HG03469 (cell line): ENCODE measurements at regions not wholly inside any gene's neighbourhood (a gene's known extent, or its start where the extent isn't known, plus 50 kb on each side); places are given as distances from the start of the nearest gene placed in this dataset.
A peak's percentile ranks its signal among the peaks of the same experiment; 100 is the strongest.
"Not testable (repeated sequence)": the region's sequence is repeated elsewhere in the genome, so short reads cannot be mapped to it uniquely, and the experiment has no call there.

Source experiments
- ATAC-seq: cut with Tn5 transposase; IDR thresholded peaks from one replicate; pipeline ENCODE4 v1.9.1; 2021; ENCODE audit warnings: mild to moderate bottlenecking, moderate library complexity, moderate number of reproducible peaks; ENCODE audit not compliant: unreplicated experiment

- ATAC-seq = no peak
Measured at GRCh38 chr4:153099391-153100140, 104.7 kb upstream of the TRIM2 start.

DNA sequence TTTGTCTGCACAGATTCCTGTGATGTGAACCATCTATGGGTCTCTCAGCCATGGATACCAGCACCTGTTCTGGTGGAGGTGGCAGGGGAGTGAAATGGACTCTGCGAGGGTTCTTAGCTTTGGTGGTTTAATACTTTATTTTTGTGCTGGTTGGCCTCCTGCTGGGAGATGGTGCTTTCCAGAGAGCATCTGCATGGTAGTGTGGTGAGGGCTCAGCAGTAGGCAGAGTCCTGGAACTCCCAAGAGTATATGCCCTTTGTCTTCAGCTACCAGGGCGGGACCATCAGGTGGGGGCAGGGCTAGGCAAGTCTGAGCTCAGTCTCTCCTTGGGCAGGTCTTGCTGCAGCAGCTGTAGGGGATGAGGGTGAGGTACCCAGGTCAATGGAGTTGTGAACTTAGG lies 97.5 kb upstream of the TRIM2 start:
- ATAC-seq = not testable (repeated sequence)

DNA sequence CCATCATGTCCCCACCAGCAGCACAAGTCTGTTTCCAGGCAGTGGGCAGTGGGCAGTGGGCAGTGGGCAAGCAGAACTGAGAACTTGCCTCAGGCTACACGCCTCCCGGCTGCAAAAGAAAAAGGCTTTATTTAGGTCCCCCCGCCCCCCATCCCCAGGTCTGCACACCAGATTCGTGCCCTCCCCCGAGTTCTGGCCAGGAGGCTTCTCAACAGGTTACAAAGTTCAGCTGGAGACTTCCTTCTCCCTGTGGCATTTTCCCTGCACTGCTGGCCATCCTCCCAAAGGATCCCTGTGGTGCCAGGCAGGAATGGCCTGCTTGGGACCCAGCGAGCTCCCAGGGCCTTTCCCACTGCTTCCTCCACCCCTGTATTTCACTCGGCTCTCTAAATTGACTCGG lies 97.0 kb upstream of the TRIM2 start:
- ATAC-seq = no peak

- no peak for ATAC-seq
Measured at GRCh38 chr4:153109296-153109849, 94.9 kb upstream of the TRIM2 start.

DNA sequence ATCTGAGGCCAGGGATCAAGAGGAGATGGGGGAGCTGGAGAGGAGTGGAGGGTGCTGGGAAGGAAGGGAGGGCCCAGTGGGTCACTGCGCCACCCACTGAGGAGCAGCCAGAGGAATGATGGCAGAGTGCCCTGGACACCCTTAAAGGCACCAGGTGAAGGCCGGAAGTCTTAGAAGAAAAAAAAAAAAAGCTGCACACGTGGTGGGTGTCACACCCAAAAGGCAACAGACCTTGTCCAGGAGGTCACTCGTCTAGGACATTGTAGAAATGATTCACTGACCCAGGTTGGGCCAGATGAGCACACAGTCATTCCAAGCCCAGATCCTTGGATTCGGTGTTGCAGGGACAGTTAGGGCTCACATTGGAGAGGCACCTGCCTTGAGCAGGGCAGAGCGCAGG lies 93.5 kb upstream of the TRIM2 start:
- no peak for ATAC-seq

GRCh38 chr4:153111426-153112040 lies 92.7 kb upstream of the TRIM2 start:
- no peak for ATAC-seq

DNA sequence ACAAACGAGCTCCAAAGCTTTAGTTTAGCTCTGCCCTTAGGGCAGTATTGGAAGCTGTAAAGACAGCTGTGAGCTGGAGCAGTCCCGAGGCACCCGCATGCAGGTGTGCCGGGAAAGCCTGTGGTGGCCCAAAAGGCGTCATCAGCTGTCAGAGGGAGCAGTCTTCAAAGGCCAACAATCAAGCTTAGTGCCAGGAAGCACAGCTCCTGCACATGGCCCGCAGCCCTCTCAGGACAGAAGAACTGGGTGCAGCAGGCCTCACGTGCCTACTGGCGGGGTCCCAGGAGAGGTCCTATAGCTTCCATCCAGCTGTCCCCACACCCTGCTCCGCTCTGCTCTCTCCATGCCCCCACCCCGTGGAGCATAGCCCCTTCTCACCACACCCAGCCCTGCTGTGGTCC lies 92.2 kb upstream of the TRIM2 start:
- no peak for ATAC-seq

- no peak for ATAC-seq
Measured at GRCh38 chr4:153113061-153113837, 91.0 kb upstream of the TRIM2 start.

- ATAC-seq = no peak
Measured at GRCh38 chr4:153113838-153114105, 90.5 kb upstream of the TRIM2 start.

DNA sequence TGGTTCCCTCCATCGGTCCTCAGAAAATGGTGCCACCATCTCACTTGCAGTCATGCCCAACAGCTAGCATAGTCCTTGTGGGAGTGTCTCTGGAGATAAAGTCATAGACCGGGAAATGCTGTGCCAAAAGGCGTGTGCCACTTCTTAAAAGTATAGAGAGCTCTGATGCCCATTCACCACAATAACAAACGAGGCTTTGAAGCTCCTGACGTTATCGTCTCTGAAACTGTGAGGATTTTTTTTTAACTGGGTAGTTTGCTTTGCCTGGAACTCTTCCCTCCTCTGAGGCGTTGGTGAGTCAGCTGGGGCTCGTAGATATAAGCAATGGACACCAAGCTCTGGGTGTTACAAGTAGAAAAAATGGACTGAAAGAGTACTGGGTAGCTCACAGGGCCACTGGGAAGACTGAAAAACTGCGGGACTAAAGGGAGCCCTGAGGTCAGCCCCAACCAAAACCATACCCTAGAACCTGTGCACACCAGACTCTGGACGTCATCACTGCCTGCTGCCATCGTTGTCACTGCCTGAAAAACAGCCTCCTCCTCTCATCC lies 89.4 kb upstream of the TRIM2 start:
- no peak for ATAC-seq

DNA sequence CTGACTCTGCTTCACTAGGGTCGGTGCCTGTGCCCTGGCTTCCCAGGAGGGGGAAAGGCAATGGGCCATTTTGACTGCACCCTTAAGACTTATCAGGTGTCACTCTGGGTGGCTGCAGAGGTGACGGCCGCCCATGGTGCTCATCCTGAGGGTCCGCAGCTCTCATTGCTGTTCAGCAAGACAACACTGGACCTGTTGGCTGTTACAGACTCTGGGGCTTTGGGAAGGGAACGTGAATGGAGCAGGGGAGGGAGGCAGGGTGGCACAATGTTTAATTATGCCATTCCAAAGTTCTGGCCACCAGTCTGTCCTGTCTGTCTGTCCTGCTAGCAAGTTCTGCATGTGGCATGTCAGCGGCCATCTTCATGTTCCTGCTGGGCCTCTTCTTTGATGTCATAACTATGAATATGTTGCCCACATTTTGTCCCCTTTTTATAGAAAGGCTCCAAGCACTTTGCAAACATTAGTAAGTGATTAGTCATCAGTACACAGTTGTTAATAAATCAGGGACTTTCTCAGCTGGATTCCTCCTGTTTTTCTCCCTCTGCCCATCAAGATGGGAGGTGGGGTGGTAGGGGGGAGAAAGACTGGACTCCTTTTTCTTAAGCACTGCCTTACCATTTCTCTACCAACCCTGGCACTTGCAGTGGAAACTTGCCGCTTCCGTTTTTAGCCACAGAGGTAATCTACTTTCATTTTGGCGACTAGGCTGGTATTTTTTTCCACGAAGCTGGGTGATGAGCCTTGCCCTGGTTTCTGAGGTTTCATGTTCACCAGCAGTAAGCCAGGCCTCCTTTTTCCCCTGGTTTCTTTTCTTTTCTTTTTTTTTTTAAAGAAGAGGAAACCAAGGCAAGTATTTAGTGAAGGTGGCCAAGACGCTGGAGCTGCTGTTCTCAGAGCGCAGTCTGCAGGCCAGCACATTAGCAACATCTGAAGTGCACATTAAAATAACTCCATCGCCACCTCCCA lies 88.6 kb upstream of the TRIM2 start:
- peak; percentile 62 for ATAC-seq

- no peak for ATAC-seq
Measured at GRCh38 chr4:153116291-153116680, 88.0 kb upstream of the TRIM2 start.

DNA sequence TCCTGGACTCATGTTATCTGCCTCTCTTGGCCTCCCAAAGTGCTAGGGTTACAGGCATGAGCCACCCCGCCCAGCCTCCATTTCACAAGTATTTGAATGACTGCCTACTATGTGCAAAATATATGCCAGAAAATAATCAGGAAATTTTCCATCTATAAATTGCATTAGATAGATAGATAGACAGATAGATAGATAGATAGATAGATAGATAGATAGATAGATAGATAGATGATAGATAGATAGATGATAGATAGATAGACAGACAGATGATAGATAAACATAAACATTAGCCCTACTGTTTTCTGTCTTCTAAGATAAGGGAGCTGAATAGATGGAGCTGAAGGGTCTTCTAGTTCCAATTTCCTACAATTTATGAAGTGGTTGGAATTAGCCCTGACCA lies 87.4 kb upstream of the TRIM2 start:
- ATAC-seq = no peak

- no peak for ATAC-seq
Measured at GRCh38 chr4:153117554-153117953, 86.7 kb upstream of the TRIM2 start.

DNA sequence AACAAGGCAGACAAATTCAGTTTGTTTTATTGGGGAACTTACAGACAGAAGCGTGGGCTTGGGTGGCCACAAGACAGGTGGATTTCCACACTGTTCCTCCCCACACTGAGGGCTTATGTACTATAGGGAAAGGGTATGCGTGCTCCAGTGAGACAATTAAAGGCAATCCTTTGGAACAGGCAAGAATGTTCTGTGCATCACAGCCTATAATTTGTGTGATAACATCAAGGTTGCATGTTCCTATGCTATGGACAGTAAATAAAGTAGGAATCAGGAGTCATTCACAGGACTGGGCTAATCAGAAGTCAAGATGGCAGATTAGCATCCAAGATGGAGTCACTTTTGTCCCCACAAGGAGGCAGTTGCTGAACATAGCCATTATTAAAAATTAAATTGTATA lies 84.6 kb upstream of the TRIM2 start:
- no peak for ATAC-seq

GRCh38 chr4:153120235-153120634 lies 84.0 kb upstream of the TRIM2 start:
- no peak for ATAC-seq

DNA sequence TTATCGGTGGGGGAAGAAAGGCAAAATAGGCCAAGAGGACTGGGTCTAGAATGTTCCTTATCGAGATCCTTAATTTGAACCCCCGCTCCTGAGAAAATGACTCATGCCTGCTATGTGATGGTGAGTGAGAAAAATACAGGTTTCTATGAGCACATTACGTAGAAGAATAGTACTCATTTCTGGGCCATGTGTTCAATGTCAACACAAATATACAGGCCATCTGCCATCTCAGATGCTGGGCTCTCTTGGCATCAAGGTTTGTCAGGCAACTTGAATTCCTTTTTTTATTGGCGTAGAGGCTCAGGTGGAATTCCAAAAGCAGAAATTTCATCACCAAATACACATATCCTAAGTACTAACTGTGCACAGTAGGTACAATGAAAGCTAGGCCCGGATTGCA lies 81.4 kb upstream of the TRIM2 start:
- no peak for ATAC-seq

GRCh38 chr4:153126137-153126536 lies 78.1 kb upstream of the TRIM2 start:
- no peak for ATAC-seq

DNA sequence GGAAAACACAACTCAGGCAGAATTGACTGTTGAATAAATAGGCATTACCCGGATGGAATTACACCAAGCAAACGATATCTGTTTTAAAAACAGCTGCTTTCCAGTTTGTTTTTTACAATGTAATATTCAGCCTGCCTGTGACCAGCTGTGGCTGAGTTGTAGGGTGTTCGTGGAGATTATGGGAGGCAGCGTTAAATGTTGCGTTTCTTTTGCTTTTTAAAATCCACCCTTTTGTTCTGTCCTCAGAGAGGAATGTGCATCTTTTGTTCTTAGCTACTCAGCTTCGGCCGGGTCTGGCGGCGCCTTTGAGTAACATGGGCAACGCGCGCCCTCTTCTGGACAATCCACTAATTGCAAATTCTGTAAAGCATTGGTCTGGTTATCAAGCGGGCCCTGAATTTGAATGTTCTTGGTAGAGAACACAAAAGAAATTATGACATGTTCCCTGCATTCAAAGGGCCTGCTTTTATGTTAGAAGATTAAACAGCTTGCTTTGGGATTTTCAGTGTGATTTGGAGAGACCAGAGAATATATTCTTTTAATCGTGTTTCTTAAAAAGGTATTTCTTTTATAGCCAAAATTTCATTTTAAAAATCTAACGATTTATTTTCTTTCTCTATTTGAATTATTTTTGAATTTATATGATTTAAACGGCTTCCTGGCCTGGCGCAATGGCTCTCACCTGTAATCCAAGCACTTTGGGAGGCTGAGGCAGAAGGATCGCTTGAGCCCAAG lies 76.3 kb upstream of the TRIM2 start:
- ATAC-seq = no peak

GRCh38 chr4:153131596-153131995 lies 72.6 kb upstream of the TRIM2 start:
- no peak for ATAC-seq
